Endothelial cell of umbilical vein (primary cell): ENCODE measurements at regions not wholly inside any gene's neighbourhood (a gene's known extent, or its start where the extent isn't known, plus 50 kb on each side); places are given as distances from the start of the nearest gene placed in this dataset.

Experiments used
- EZH2 ChIP-seq: IDR thresholded peaks from 2 replicates; pipeline ENCODE4 v1.6.1; 2012; ENCODE audit warnings: borderline replicate concordance, low read depth, mild to moderate bottlenecking, moderate library complexity, low read length, inconsistent platforms; ENCODE audit not compliant: severe bottlenecking
- FOS ChIP-seq: IDR thresholded peaks from 2 replicates; pipeline ENCODE4 v1.6.1; 2011; ENCODE audit warnings: mild to moderate bottlenecking, low read length, moderate library complexity, borderline replicate concordance; ENCODE audit not compliant: insufficient read depth
- GATA2 ChIP-seq: IDR thresholded peaks from 2 replicates; pipeline ENCODE4 v1.7.0; 2011; ENCODE audit warnings: low read depth, mild to moderate bottlenecking, moderate library complexity, mixed read lengths, low read length; ENCODE audit not compliant: insufficient read length, insufficient read depth
- JUN ChIP-seq: IDR thresholded peaks from 2 replicates; pipeline ENCODE4 v1.6.1; 2011; ENCODE audit warnings: borderline replicate concordance, low read depth; ENCODE audit not compliant: insufficient read length, insufficient read depth
- MYC ChIP-seq: IDR thresholded peaks from one replicate; pipeline ENCODE4 v1.6.1; 2011; ENCODE audit warnings: mild to moderate bottlenecking, low read depth, low read length
- POLR2A ChIP-seq: IDR thresholded peaks from 2 replicates; pipeline ENCODE4 v1.6.1; 2012; ENCODE audit warnings: low read depth, mild to moderate bottlenecking, control low read depth, low read length
- POLR2AphosphoS5 ChIP-seq: IDR thresholded peaks from 2 replicates; pipeline ENCODE4 v1.6.1; 2012; ENCODE audit warnings: low read depth, mild to moderate bottlenecking, control low read depth, low read length, moderate library complexity; ENCODE audit not compliant: insufficient read depth
- TF ChIP-seq, protein P1 (sequence below), 2 donors: IDR thresholded peaks; 1 replicate in 1 of 2; 2 replicates in 1 of 2; pipeline ENCODE4 v1.5.1; 2011; ENCODE audit warnings: low read length in 2 of 2, mild to moderate bottlenecking in 2 of 2, moderate library complexity in 2 of 2, control low read depth in 1 of 2, inconsistent platforms in 1 of 2, low read depth in 1 of 2; ENCODE audit not compliant: insufficient read depth in 1 of 2; ENCODE audit errors: extremely low read depth in 1 of 2
- TF ChIP-seq, protein P2 (sequence below): IDR thresholded peaks from 2 replicates; pipeline ENCODE4 v1.6.1; 2011; ENCODE audit not compliant: insufficient read depth, insufficient read length

DNA sequence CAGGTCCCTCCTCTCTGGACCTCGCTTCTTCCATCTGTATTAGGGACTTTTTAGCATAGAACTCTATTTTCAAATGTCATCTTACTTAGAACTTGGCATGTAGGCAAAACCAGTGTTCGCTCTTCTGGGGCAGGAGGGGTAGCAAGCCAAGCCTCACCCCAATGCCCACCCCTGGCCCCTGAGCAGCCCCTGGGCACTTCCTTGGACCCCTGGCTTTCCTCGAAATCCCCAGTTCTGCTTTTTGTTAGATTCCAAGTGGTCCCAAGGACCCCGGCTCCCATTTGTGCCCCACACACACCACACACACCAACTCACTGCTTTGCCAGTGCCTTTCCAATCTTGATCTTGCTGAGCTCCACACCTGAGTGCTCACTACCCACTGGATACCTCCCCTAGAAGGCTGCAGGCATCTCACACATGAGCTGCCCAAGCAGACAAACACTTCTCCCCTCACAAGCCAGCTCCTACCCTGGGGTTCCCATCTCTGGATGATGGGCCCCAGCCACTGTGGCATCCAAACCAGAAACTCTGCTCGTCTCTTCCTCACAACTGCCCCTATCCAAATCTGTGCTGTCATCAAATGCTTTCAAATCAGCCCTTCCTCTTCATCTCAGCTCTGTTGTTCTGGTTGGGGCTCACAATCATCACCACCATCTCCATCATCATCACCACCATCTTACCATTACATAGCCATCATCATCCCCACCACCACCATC, 167.9 kb upstream of the ZMIZ1 start:
- TF ChIP-seq EZH2 (no peak), MYC (no peak), GATA2 (no peak), JUN (no peak), POLR2AphosphoS5 (no peak), POLR2A (no peak), FOS (no peak)
- TF ChIP-seq, protein P1, sequence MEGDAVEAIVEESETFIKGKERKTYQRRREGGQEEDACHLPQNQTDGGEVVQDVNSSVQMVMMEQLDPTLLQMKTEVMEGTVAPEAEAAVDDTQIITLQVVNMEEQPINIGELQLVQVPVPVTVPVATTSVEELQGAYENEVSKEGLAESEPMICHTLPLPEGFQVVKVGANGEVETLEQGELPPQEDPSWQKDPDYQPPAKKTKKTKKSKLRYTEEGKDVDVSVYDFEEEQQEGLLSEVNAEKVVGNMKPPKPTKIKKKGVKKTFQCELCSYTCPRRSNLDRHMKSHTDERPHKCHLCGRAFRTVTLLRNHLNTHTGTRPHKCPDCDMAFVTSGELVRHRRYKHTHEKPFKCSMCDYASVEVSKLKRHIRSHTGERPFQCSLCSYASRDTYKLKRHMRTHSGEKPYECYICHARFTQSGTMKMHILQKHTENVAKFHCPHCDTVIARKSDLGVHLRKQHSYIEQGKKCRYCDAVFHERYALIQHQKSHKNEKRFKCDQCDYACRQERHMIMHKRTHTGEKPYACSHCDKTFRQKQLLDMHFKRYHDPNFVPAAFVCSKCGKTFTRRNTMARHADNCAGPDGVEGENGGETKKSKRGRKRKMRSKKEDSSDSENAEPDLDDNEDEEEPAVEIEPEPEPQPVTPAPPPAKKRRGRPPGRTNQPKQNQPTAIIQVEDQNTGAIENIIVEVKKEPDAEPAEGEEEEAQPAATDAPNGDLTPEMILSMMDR (IDR thresholded peaks at IDR 0.05; ENCODE audit: extremely low read depth in 1 of 2, insufficient read depth in 1 of 2, low read depth in 1 of 2, low read length in 2 of 2), result no peak
- TF ChIP-seq, protein P2, sequence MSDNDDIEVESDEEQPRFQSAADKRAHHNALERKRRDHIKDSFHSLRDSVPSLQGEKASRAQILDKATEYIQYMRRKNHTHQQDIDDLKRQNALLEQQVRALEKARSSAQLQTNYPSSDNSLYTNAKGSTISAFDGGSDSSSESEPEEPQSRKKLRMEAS, result no peak
